Islet precursor cell (in vitro differentiated cells): ENCODE measurements at regions not wholly inside any gene's neighbourhood (a gene's known extent, or its start where the extent isn't known, plus 50 kb on each side); places are given as distances from the start of the nearest gene placed in this dataset.
"Not testable (repeated sequence)": the region's sequence is repeated elsewhere in the genome, so short reads cannot be mapped to it uniquely, and the experiment has no call there.

Experiments used
- DNase-seq: peaks from one replicate; pipeline ENCODE4 v3.0.0-alpha.2; 2018

GRCh38 chr7:136102881-136103280 is 125.7 kb upstream of the MTPN start:
- DNase-seq, result no peak

DNA sequence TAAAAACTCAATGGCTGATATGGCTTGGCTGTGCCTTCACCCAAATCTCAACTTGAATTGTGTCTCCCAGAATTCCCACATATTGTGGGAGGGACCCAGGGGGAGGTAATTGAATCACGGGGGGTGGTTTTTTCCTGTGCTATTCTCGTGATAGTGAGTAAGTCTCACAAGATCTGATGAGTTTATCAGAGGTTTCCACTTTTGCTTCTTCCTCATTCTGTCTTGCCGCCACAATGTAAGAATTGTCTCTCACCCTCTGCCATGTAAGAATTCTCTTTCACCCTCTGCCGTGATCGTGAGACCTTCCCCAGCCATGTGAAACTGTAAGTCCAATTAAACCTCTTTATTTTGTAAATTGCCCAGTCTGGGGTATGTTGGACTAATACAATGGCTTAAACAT is 115.6 kb upstream of the MTPN start:
- not testable (repeated sequence) for DNase-seq

- no peak for DNase-seq
These were observed 110.7 kb upstream of the MTPN start for GRCh38 chr7:136087881-136088280.

- peak; percentile 89 for DNase-seq
These were observed 109.6 kb upstream of the MTPN start for GRCh38 chr7:136086712-136087111.

- no peak for DNase-seq
These were observed 102.8 kb upstream of the MTPN start for GRCh38 chr7:136079934-136080333.

DNA sequence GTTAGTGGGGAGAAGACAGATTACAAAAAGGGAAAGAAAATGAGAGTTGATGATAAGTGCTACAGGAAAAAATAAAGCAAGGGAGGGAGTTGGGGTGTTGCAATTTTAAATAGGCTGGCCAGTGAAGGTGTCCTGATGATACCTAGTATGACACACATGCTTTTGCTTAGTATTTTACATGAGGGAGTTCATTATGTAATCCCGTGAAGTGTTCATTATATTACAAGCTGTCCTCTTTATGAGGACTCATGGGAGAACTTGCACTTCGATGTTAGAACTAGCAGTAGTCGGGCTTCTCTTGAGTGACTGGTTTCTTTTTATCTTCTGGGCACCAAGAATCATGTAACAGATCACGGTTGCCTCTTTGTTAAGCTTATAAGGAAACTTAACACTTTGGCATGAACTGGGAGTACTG is 102.3 kb upstream of the MTPN start:
- no peak for DNase-seq

DNA sequence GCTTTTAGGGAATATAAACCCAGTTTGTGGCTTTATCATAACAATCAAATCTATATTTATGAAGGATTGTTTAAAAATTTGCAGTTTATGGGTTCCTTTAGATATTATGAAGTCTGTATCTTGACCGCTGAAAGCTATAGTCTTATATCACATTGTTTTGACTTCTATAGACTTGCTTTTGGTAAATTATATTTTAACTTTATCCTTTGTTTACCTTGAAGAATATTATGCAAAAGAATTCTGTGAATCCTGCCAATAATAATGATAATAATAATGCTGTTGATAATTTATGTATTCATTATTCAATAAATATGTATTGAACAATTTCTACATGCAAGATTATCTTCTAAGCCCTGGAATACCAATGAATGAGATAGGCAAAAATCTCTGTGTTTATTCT is 101.9 kb upstream of the MTPN start:
- no peak for DNase-seq

- DNase-seq, result no peak
These were observed 101.5 kb upstream of the MTPN start for GRCh38 chr7:136078630-136079029.

- no peak for DNase-seq
These were observed 99.8 kb upstream of the MTPN start for GRCh38 chr7:136076954-136077353.

DNA sequence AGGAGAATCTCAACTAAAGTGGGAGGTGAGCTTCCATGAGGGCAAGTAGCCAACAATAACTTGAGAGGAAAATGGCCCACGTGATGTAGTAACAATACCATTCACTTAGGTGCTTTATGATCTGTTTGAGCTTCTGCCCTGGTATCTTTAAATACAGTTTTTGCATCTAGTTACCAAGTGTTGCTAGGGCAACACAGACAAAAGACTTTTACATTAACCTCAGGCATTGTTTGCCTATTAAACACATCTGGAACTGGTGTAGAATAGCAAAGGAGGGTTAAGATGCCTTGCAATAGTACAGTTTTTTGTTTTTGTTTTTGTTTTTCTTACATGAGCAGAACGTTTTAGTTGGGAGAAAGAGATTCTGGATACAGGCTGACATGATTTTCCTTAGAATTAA is 97.7 kb upstream of the MTPN start:
- no peak for DNase-seq

DNA sequence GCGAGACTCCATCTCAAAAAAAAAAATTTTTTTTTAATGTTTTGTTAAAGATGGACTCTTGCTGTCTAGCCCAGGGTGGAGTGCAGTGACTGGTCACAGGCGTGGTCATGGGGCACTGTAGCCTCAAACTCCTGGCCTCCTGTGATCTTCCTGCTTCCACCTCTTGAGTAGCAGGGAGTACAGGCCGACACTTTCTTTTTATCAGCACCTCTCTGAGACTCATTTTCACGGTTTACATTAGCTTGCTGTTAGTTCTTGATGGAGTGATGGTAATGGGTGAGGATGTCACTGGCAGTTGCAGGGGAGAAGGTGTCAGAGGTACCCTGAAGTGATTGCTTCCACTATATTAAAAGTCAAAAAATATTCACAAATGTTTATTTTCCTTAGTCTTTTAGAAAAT is 95.3 kb upstream of the MTPN start:
- DNase-seq, result no peak

- DNase-seq, result no peak
These were observed 93.8 kb upstream of the MTPN start for GRCh38 chr7:136070736-136071505.

- no peak for DNase-seq
These were observed 92.8 kb upstream of the MTPN start for GRCh38 chr7:136069840-136070529.

DNA sequence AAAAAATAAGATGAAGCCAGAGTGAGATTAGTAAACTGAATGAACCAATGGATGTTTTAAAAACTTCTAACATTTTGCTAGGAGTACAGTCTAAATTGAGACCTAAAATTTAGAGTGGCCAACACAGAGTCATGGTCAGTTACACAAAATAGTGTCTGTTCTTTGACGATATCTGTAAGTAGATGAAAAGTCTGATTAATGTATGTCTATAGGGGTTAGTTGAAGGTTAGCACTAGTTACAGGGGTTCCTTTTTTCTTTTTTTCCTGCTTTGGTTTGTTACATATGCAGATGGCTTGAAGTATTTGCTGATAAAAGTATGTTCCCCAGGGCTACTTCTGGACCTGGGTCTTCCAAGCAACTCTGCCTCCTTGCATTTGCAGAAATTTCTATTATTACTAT is 90.1 kb upstream of the MTPN start:
- no peak for DNase-seq

DNA sequence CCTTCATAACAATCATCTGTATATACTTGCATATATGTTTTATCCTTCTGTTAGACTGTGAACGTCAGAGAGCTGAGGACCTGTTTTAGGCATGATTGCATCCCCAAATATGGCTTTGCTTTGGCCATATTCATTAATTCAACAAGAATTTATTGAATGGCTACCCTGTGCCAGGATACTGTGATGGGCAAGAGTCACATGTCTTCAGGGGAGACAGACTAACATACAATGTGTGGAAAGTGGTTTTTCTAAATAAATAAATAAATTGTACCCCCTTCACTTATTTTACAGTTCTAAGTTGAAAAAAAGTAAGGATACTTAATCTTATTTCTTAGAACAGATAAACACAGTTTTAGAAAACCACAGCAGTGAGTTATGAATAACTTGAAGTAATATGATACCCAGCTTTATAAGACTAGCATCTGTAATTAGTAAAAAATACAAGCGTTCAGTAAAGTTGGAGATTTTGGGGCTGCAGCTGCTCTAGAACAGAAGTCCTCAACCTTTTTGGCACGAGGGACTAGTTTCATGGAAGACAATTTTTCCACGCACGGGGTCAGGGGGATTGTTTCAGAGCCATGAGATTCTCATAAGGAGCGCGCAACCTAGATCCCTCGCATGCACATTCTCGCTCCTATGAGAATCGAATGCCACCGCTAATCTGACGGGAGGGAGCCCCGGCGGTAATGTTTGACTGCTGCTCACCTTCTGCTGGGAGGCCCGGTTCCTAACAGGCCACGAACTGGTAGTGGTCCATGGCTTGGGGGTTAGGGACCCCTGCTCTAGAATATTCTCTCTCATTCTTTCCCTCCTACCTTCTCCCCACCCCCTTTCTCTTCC is 89.4 kb upstream of the MTPN start:
- DNase-seq, result no peak

GRCh38 chr7:136064627-136065237 is 87.6 kb upstream of the MTPN start:
- DNase-seq, result no peak

- DNase-seq, result no peak
These were observed 86.9 kb upstream of the MTPN start for GRCh38 chr7:136064081-136064480.

DNA sequence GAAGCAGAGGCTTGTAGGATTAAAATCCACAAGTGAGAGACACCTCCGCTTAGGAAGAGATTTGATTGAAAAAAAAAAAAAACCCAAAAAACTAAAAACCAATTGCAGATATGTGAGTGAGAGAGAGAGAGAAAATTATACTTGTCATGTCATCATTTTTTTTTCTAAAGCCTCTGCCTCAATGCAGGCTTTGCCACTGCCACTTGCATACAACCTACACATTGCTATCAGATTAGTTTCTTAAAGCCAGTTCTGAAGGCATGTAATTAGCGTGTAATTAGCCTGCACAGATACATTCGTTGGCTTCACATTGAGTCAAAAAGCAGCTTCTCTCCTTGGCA is 86.1 kb upstream of the MTPN start:
- no peak for DNase-seq

- DNase-seq, result no peak
These were observed 85.6 kb upstream of the MTPN start for GRCh38 chr7:136062625-136063325.

DNA sequence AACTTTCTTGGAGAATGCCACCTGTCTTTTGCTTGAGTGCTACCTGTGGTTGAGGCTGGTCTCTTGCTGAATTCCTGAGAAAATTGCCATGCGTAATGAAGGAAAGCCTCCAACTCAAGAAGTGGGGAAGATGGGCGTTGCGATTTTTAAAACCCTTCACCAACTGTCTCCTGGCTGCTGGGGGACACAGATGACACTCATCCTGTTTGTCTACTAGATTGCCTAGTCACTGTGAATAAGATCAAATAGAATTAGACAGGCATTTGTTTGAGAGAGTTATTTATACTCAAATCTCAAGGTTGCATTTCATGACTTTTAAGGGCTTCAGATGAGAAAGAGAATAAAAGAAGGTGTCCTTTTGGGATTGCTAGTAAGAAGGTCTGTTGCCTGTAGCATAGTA is 84.3 kb upstream of the MTPN start:
- DNase-seq, result no peak

DNA sequence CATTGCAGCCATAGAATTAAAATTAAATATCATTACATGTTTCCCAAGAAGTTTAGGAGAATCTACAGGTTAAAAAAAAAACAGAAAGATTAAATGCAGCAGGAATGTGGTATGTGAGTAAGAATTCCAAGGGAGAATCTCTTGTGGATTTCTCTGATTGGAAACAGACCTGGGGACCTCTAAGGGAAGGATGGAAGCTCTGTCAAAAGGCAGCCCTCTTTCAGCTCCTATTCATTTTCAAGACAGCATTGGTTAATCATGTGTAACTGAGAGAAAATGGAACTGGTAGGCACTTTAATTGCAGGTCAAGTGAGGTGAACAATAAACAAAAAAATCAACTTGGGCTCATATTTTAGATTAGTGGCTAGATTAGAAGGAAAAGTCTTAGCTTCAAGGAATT is 81.4 kb upstream of the MTPN start:
- DNase-seq, result no peak

GRCh38 chr7:136057509-136057908 is 80.3 kb upstream of the MTPN start:
- DNase-seq, result no peak
